Brain microvascular endothelial cell (primary cell): ENCODE measurements at regions not wholly inside any gene's neighbourhood (a gene's known extent, or its start where the extent isn't known, plus 50 kb on each side); places are given as distances from the start of the nearest gene placed in this dataset.
A peak's percentile ranks its signal among the peaks of the same experiment; 100 is the strongest.

ENCODE experiments used
- DNase-seq: peaks from one replicate; pipeline ENCODE4 v3.0.0-alpha.2; 2020
- H3K27ac ChIP-seq: fragments of 250-450 bp; sonication (Bioruptor Pico); 2 replicates; pipeline ENCODE4 v1.5.1; 2020; ENCODE audit warnings: mild to moderate bottlenecking, moderate library complexity
- H3K27me3 ChIP-seq: fragments of 250-450 bp; sonication (Bioruptor Pico); replicated peaks from 2 replicates; pipeline ENCODE4 v1.5.1; 2020; ENCODE audit warnings: mild to moderate bottlenecking
- H3K36me3 ChIP-seq: fragments of 250-450 bp; sonication (Bioruptor Pico); replicated peaks from 2 replicates; pipeline ENCODE4 v1.5.1; 2020; ENCODE audit warnings: mild to moderate bottlenecking
- H3K4me3 ChIP-seq: 2 replicates; pipeline ENCODE4 v1.5.1; 2011; ENCODE audit warnings: low read depth, mild to moderate bottlenecking, control low read depth, low read length, moderate library complexity
- CTCF ChIP-seq: IDR thresholded peaks from 2 replicates; pipeline ENCODE4 v1.5.1; 2011; ENCODE audit warnings: low read depth, mild to moderate bottlenecking, moderate library complexity, low read length, control low read depth, inconsistent platforms; ENCODE audit errors: missing control alignments
- in situ Hi-C: cut with HindIII; loops from 2 replicates; pipeline ENCODE4 v1.10.0; 2017; ENCODE audit warnings: low sequenced_read_pairs, low pct_ligation_motif_present

GRCh38 chr10:62666275-62666674 lies 138.2 kb upstream of the ADO start:
- no peak for DNase-seq
- no peak for TF ChIP-seq CTCF
- in situ Hi-C loops, result no loop called here

GRCh38 chr10:62669341-62669740 lies 135.2 kb upstream of the ADO start:
- no peak for TF ChIP-seq CTCF
- DNase-seq, result no peak
- Histone ChIP-seq H3K27me3 (no peaks in the 10 kb centered on the region), H3K36me3 (no peaks in the 10 kb centered on the region), H3K27ac (no peak overlapping the region), H3K4me3 (no peak overlapping the region)
- in situ Hi-C loops, result no loop called here

More at GRCh38 chr10:62666275-62666674, 138.2 kb upstream of the ADO start:
- Histone ChIP-seq H3K27me3 (no peaks in the 10 kb centered on the region), H3K36me3 (no peaks in the 10 kb centered on the region), H3K27ac (no peak overlapping the region), H3K4me3 (no peak overlapping the region)

- TF ChIP-seq CTCF, result no peak
- in situ Hi-C loops, result no loop called here
- H3K27me3 ChIP-seq, result no peaks in the 10 kb centered on the region
- DNase-seq, result no peak
- H3K36me3 ChIP-seq, result no peaks in the 10 kb centered on the region
- H3K27ac ChIP-seq, result no peak overlapping the region
- no peak overlapping the region for H3K4me3 ChIP-seq
Measured at GRCh38 chr10:62671104-62671503, 133.4 kb upstream of the ADO start.

- peak; percentile 17 for TF ChIP-seq CTCF
- Histone ChIP-seq H3K27ac (no peak overlapping the region), H3K27me3 (no peaks in the 10 kb centered on the region), H3K36me3 (no peaks in the 10 kb centered on the region), H3K4me3 (no peak overlapping the region)
- in situ Hi-C loops, result no loop called here
- peak; percentile 6 for DNase-seq
Measured at GRCh38 chr10:62681211-62681940, 123.1 kb upstream of the ADO start.

- TF ChIP-seq CTCF, result no peak
- in situ Hi-C loops, result no loop called here
- H3K27me3 ChIP-seq, result no peaks in the 10 kb centered on the region
- H3K4me3 ChIP-seq, result no peak overlapping the region
- no peak overlapping the region for H3K27ac ChIP-seq
- H3K36me3 ChIP-seq, result no peaks in the 10 kb centered on the region
- no peak for DNase-seq
Measured at GRCh38 chr10:62684911-62685310, 119.6 kb upstream of the ADO start.

- H3K27me3 ChIP-seq, result no peaks in the 10 kb centered on the region
- in situ Hi-C loops, result no loop called here
- peak; percentile 23 for DNase-seq
- no peak overlapping the region for H3K4me3 ChIP-seq
- H3K27ac ChIP-seq, result no peak overlapping the region
- TF ChIP-seq CTCF, result no peak
- no peaks in the 10 kb centered on the region for H3K36me3 ChIP-seq
Measured at GRCh38 chr10:62687230-62687748, 117.2 kb upstream of the ADO start.
